Kidney glomerular epithelial cell (primary cell): ENCODE measurements at regions not wholly inside any gene's neighbourhood (a gene's known extent, or its start where the extent isn't known, plus 50 kb on each side); places are given as distances from the start of the nearest gene placed in this dataset.

Experiments
- DNase-seq: peaks from one replicate; lab custom pipeline; 2025; lab: John Stamatoyannopoulos, UW

- DNase-seq, result no peak
Observed at GRCh38 chr2:41934329-41934958, 113.4 kb upstream of the PKDCC start.

- no peak for DNase-seq
Observed at GRCh38 chr2:41935002-41935401, 112.8 kb upstream of the PKDCC start.

GRCh38 chr2:41935825-41936224 is 112.0 kb upstream of the PKDCC start:
- no peak for DNase-seq

- no peak for DNase-seq
Observed at GRCh38 chr2:41936771-41937463, 110.9 kb upstream of the PKDCC start.

- DNase-seq, result no peak
Observed at GRCh38 chr2:41937464-41937906, 110.3 kb upstream of the PKDCC start.

- no peak for DNase-seq
Observed at GRCh38 chr2:41937921-41938708, 109.7 kb upstream of the PKDCC start.

- DNase-seq, result no peak
Observed at GRCh38 chr2:41940060-41940744, 107.6 kb upstream of the PKDCC start.

GRCh38 chr2:41940745-41941063 is 107.1 kb upstream of the PKDCC start:
- DNase-seq, result no peak

- no peak for DNase-seq
Observed at GRCh38 chr2:41941831-41942230, 106.0 kb upstream of the PKDCC start.

- no peak for DNase-seq
Observed at GRCh38 chr2:41942278-41942677, 105.5 kb upstream of the PKDCC start.

- DNase-seq, result no peak
Observed at GRCh38 chr2:41943159-41943558, 104.7 kb upstream of the PKDCC start.

GRCh38 chr2:41944220-41944880 is 103.5 kb upstream of the PKDCC start:
- no peak for DNase-seq

GRCh38 chr2:41947701-41948396 is 100.0 kb upstream of the PKDCC start:
- DNase-seq, result no peak

- DNase-seq, result no peak
Observed at GRCh38 chr2:41948397-41948763, 99.4 kb upstream of the PKDCC start.

- DNase-seq, result no peak
Observed at GRCh38 chr2:41949091-41949882, 98.5 kb upstream of the PKDCC start.

- no peak for DNase-seq
Observed at GRCh38 chr2:41949883-41950665, 97.7 kb upstream of the PKDCC start.

GRCh38 chr2:41950666-41950960 is 97.2 kb upstream of the PKDCC start:
- no peak for DNase-seq

- no peak for DNase-seq
Observed at GRCh38 chr2:41954304-41955291, 93.2 kb upstream of the PKDCC start.
